PC-3 (cell line): ENCODE measurements at regions not wholly inside any gene's neighbourhood (a gene's known extent, or its start where the extent isn't known, plus 50 kb on each side); places are given as distances from the start of the nearest gene placed in this dataset.

Source experiments
- CTCF ChIP-seq: fragments of 300-600 bp; sonication (generic); conservative IDR thresholded peaks from 2 replicates; pipeline ENCODE4 v1.5.1; 2017; ENCODE audit warnings: antibody characterized with exemption, low read depth, mild to moderate bottlenecking, low read length
- EZH2 ChIP-seq: fragments of 300-600 bp; sonication (generic); IDR thresholded peaks from one replicate; pipeline ENCODE4 v1.6.1; 2017; ENCODE audit warnings: antibody characterized with exemption, mild to moderate bottlenecking, low read length; ENCODE audit not compliant: unreplicated experiment

- TF ChIP-seq CTCF = no peak
- no peak for TF ChIP-seq EZH2
These were observed 383.5 kb downstream of the KLHL4 start for GRCh38 chrX:87901060-87901459.
